HCT116 (cell line): ENCODE measurements at regions not wholly inside any gene's neighbourhood (a gene's known extent, or its start where the extent isn't known, plus 50 kb on each side); places are given as distances from the start of the nearest gene placed in this dataset.

Experiments used
- CTCF ChIP-seq, 3 experiments: fragments of 200-600 bp in 1 of 3; sonication (generic) in 1 of 3; IDR thresholded peaks in 2 of 3; conservative IDR thresholded peaks in 1 of 3; 2 replicates each; pipeline ENCODE4 v1.5.1; 2012 to 2017; ENCODE audit warnings: low read depth in 2 of 3, low read length in 2 of 3, antibody characterized with exemption in 1 of 3, borderline replicate concordance in 1 of 3, control low read depth in 1 of 3, mild to moderate bottlenecking in 1 of 3, mixed read lengths in 1 of 3, mixed run types in 1 of 3, moderate library complexity in 1 of 3; ENCODE audit not compliant: insufficient read depth in 1 of 3
- ELF1 ChIP-seq: IDR thresholded peaks from 2 replicates; pipeline ENCODE4 v1.6.1; 2012; ENCODE audit warnings: low read depth, borderline replicate concordance
- EZH2 ChIP-seq: fragments of 200-600 bp; sonication (generic); IDR thresholded peaks from 2 replicates; pipeline ENCODE4 v1.6.1; 2017; ENCODE audit warnings: antibody characterized with exemption, mixed run types
- EZH2phosphoT487 ChIP-seq: fragments of 200-600 bp; IDR thresholded peaks from 2 replicates; pipeline ENCODE4 v1.6.1; 2018; ENCODE audit warnings: antibody characterized with exemption, borderline replicate concordance
- MAX ChIP-seq: IDR thresholded peaks from 2 replicates; pipeline ENCODE4 v1.6.1; 2012
- POLR2AphosphoS5 ChIP-seq: IDR thresholded peaks from 2 replicates; pipeline ENCODE4 v1.6.1; 2011; ENCODE audit warnings: mild to moderate bottlenecking, low read depth, low read length, moderate library complexity
- RAD21 ChIP-seq: IDR thresholded peaks from 2 replicates; pipeline ENCODE4 v1.6.1; 2012; ENCODE audit warnings: low read depth, mild to moderate bottlenecking
- SIN3A ChIP-seq: IDR thresholded peaks from 2 replicates; pipeline ENCODE4 v1.6.1; 2012; ENCODE audit warnings: low read depth
- SP1 ChIP-seq: IDR thresholded peaks from 2 replicates; pipeline ENCODE4 v1.6.1; 2012; ENCODE audit warnings: low read depth

DNA sequence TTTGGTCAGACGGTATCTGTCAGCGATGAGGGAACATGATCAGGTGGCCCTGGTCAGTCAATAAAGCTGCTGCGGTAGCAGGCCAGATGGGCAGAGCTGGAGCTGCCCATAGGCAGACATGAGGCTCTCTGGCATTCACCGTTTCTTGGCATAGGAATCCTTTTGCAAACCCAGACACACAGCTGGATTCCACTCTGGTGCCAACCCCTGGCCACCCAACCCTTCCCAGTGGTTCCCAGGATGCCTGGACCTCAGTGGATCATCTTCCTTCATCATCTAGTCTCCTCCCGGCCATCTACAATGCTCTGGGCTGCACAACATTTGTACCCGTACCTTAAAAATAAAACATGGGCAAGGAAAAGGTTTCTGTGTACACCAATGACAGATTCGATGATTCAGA, 68.3 kb upstream of the ACTRT2 start:
- TF ChIP-seq POLR2AphosphoS5 (no peak), CTCF (IDR thresholded peaks at IDR 0.05 in 2 of 3, conservative IDR thresholded peaks at IDR 0.05 in 1 of 3; ENCODE audit: borderline replicate concordance in 1 of 3, insufficient read depth in 1 of 3, low read depth in 2 of 3, low read length in 2 of 3) (no peak), EZH2 (no peak), RAD21 (no peak), MAX (no peak), ELF1 (no peak), SIN3A (no peak), EZH2phosphoT487 (no peak), SP1 (no peak)
